BLaER1 (cell line): ENCODE measurements at regions not wholly inside any gene's neighbourhood (a gene's known extent, or its start where the extent isn't known, plus 50 kb on each side); places are given as distances from the start of the nearest gene placed in this dataset.
"Not testable (repeated sequence)": the region's sequence is repeated elsewhere in the genome, so short reads cannot be mapped to it uniquely, and the experiment has no call there.

Experiments used
- H3K27ac ChIP-seq: shearing (Covaris generic); formaldehyde crosslinking; 2 replicates; pipeline ENCODE4 v1.8.1; 2022
- H3K27me3 ChIP-seq: shearing (Covaris generic); formaldehyde crosslinking; 2 replicates; pipeline ENCODE4 v1.8.1; 2022
- H3K36me3 ChIP-seq: shearing (Covaris generic); formaldehyde crosslinking; 2 replicates; pipeline ENCODE4 v1.8.1; 2022
- H3K4me1 ChIP-seq: shearing (Covaris generic); formaldehyde crosslinking; 2 replicates; pipeline ENCODE4 v1.8.1; 2022
- H3K4me2 ChIP-seq: shearing (Covaris generic); formaldehyde crosslinking; 2 replicates; pipeline ENCODE4 v1.8.1; 2022
- H3K4me3 ChIP-seq: shearing (Covaris generic); formaldehyde crosslinking; 2 replicates; pipeline ENCODE4 v1.8.1; 2022
- H3K9ac ChIP-seq: shearing (Covaris generic); formaldehyde crosslinking; 2 replicates; pipeline ENCODE4 v1.8.1; 2022
- H3K9me3 ChIP-seq: shearing (Covaris generic); formaldehyde crosslinking; 2 replicates; pipeline ENCODE4 v1.8.1; 2022
- H4K20me1 ChIP-seq: shearing (Covaris generic); formaldehyde crosslinking; 2 replicates; pipeline ENCODE4 v1.8.1; 2022
- Cebpa-rat ChIP-seq: shearing (Covaris generic); IDR thresholded peaks from 2 replicates; pipeline ENCODE4 v1.8.1; 2022

DNA sequence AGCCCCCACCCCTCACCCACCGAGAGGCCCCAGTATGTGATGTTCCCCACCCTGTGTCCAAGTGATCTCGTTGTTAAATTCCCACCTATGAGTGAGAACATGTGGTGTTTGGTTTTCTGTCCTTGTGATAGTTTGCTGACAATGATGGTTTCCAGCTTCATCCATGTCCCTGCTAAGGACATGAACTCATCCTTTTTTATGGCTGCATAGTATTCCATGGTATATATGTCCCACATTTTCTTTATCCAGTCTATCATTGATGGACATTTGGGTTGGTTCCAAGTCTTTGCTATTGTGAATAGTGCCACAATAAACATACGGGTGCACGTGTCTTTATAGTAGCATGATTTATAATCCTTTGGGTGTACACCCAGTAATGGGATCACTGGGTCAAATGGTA lies 79.2 kb downstream of the PXDC1 start:
- H4K20me1 ChIP-seq, H3K4me3 ChIP-seq, H3K4me1 ChIP-seq, H3K9ac ChIP-seq, H3K27me3 ChIP-seq, H3K4me2 ChIP-seq, H3K27ac ChIP-seq, H3K36me3 ChIP-seq: not testable (repeated sequence)
- peaks cover 13% of the 10 kb centered on the region for H3K9me3 ChIP-seq

DNA sequence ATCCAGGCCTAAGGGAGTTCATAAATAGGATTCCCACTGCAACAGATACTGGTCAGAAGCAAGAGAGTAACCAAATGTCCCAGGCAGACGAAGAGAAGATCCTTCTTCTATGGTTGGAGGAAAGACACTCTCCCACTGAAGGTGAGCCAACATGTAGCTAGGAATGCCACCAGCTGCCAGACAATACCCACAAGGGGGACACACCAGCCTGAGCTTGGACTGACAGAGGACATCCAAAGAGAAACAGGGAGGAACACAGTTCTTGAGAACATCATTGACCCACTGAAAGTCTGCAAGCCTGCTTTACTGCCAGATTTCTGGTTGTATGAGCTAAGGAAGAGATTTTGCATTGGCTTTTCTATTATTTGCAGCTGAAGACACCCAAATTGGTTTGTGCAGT lies 80.1 kb downstream of the PXDC1 start:
- Histone ChIP-seq H3K4me2 (no peak overlapping the region), H4K20me1 (no peaks in the 10 kb centered on the region), H3K4me3 (no peak overlapping the region), H3K27ac (no peak overlapping the region), H3K9me3 (peaks cover 13% of the 10 kb centered on the region), H3K36me3 (no peaks in the 10 kb centered on the region), H3K9ac (no peak overlapping the region), H3K4me1 (no peaks in the 10 kb centered on the region), H3K27me3 (no peaks in the 10 kb centered on the region)
- TF ChIP-seq Cebpa-rat = no peak

GRCh38 chr6:3670356-3670755 lies 81.2 kb downstream of the PXDC1 start:
- no peaks in the 10 kb centered on the region for H3K27me3 ChIP-seq

GRCh38 chr6:3669916-3670315 lies 81.6 kb downstream of the PXDC1 start:
- Histone ChIP-seq H3K27ac (no peak overlapping the region), H3K36me3 (no peaks in the 10 kb centered on the region), H3K9ac (no peak overlapping the region), H3K4me2 (no peak overlapping the region), H4K20me1 (no peaks in the 10 kb centered on the region), H3K4me3 (no peak overlapping the region), H3K27me3 (no peaks in the 10 kb centered on the region), H3K9me3 (peaks cover 13% of the 10 kb centered on the region), H3K4me1 (no peaks in the 10 kb centered on the region)
- TF ChIP-seq Cebpa-rat = no peak

More at GRCh38 chr6:3670356-3670755, 81.2 kb downstream of the PXDC1 start:
- Histone ChIP-seq H3K27ac (no peak overlapping the region), H3K4me1 (no peaks in the 10 kb centered on the region), H3K9me3 (peaks cover 13% of the 10 kb centered on the region), H3K4me3 (no peak overlapping the region), H3K36me3 (no peaks in the 10 kb centered on the region), H3K4me2 (no peak overlapping the region), H4K20me1 (no peaks in the 10 kb centered on the region), H3K9ac (no peak overlapping the region)
- TF ChIP-seq Cebpa-rat = no peak

DNA sequence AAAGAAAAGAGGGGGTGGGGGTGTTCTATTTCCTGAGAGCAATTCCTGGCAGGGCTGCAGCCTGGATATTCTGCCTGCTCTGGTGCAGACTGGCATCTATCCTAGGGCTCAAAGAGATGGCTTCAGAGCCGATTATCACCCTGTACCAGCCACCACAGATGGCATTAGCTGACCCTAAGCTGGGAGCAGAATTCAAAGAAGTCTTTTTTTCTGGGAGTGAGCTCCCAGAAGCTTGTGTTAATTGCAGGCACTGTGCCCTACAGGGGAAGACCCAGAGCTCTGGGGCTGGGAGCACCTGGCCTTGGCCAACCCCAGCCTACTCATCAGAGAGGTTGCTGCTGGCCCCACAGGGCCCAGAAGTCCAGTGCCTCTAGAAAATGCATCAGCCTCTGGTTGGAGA lies 85.9 kb downstream of the PXDC1 start:
- Histone ChIP-seq H3K4me1 (no peaks in the 10 kb centered on the region), H3K27me3 (no peaks in the 10 kb centered on the region), H3K27ac (no peak overlapping the region), H3K4me2 (no peak overlapping the region), H3K9ac (no peak overlapping the region), H3K36me3 (no peaks in the 10 kb centered on the region), H3K4me3 (no peak overlapping the region), H4K20me1 (no peaks in the 10 kb centered on the region), H3K9me3 (peaks cover 13% of the 10 kb centered on the region)
- no peak for TF ChIP-seq Cebpa-rat

GRCh38 chr6:3664625-3665041 lies 86.9 kb downstream of the PXDC1 start:
- H4K20me1 ChIP-seq = no peaks in the 10 kb centered on the region
- no peak overlapping the region for H3K4me3 ChIP-seq
- no peaks in the 10 kb centered on the region for H3K4me1 ChIP-seq
- H3K4me2 ChIP-seq = no peak overlapping the region
- H3K27ac ChIP-seq = no peak overlapping the region
- H3K9ac ChIP-seq = no peak overlapping the region
- H3K9me3 ChIP-seq = peaks cover 11% of the 10 kb centered on the region
- no peak for TF ChIP-seq Cebpa-rat
- H3K27me3 ChIP-seq = no peaks in the 10 kb centered on the region
- H3K36me3 ChIP-seq = no peaks in the 10 kb centered on the region

- Histone ChIP-seq H3K4me3 (no peak overlapping the region), H4K20me1 (no peaks in the 10 kb centered on the region), H3K4me2 (no peak overlapping the region), H3K4me1 (no peaks in the 10 kb centered on the region), H3K36me3 (no peaks in the 10 kb centered on the region), H3K9ac (no peak overlapping the region), H3K27ac (no peak overlapping the region), H3K9me3 (peaks cover 3% of the 10 kb centered on the region; the same call in 1 of the 2 replicates), H3K27me3 (no peaks in the 10 kb centered on the region)
- no peak for TF ChIP-seq Cebpa-rat
These were observed 87.7 kb downstream of the PXDC1 start for GRCh38 chr6:3663811-3664210.

- no peaks in the 10 kb centered on the region for H3K4me1 ChIP-seq
These were observed 88.4 kb downstream of the PXDC1 start for GRCh38 chr6:3663081-3663480.

DNA sequence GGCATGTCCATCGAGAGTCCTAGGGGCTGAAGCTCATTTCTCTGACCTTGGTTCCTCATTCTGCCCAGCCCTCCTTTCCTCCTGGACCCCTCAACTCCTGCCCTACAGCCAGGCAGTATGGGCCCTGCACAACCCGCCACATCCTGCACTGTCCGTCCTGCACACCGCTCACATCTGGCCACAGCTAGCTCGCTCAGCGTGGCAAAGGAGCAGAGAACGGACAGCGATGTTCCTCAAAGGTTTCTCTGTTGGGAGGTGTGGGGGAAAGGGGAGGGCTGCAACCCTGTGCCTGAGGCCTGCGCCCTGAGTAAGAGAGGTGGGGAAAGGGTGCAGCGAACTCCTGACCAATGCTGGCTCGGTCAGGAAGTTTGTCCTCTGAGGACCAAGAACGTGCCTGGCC lies 90.1 kb downstream of the PXDC1 start:
- Histone ChIP-seq H3K36me3 (no peaks in the 10 kb centered on the region), H4K20me1 (no peaks in the 10 kb centered on the region), H3K27ac (no peak overlapping the region), H3K4me2 (no peak overlapping the region), H3K4me3 (no peak overlapping the region), H3K9ac (no peak overlapping the region), H3K27me3 (no peaks in the 10 kb centered on the region), H3K4me1 (no peaks in the 10 kb centered on the region), H3K9me3 (no peaks in the 10 kb centered on the region)
- no peak for TF ChIP-seq Cebpa-rat

More at GRCh38 chr6:3663081-3663480, 88.4 kb downstream of the PXDC1 start:
- no peaks in the 10 kb centered on the region for H3K36me3 ChIP-seq
- no peaks in the 10 kb centered on the region for H3K9me3 ChIP-seq
- H3K4me3 ChIP-seq = no peak overlapping the region
- TF ChIP-seq Cebpa-rat = no peak
- no peak overlapping the region for H3K4me2 ChIP-seq
- no peak overlapping the region for H3K9ac ChIP-seq
- no peaks in the 10 kb centered on the region for H3K27me3 ChIP-seq
- no peak overlapping the region for H3K27ac ChIP-seq
- H4K20me1 ChIP-seq = no peaks in the 10 kb centered on the region

- Histone ChIP-seq H3K9me3 (no peaks in the 10 kb centered on the region), H3K36me3 (no peaks in the 10 kb centered on the region), H3K27me3 (no peaks in the 10 kb centered on the region), H3K4me3 (no peak overlapping the region), H4K20me1 (no peaks in the 10 kb centered on the region), H3K9ac (no peak overlapping the region), H3K4me1 (no peaks in the 10 kb centered on the region), H3K27ac (no peak overlapping the region), H3K4me2 (no peak overlapping the region)
- TF ChIP-seq Cebpa-rat = no peak
These were observed 91.0 kb downstream of the PXDC1 start for GRCh38 chr6:3660473-3660872.

- Histone ChIP-seq H3K9ac (no peak overlapping the region), H3K36me3 (no peaks in the 10 kb centered on the region), H3K9me3 (no peaks in the 10 kb centered on the region), H3K4me3 (no peak overlapping the region), H3K27me3 (no peaks in the 10 kb centered on the region), H4K20me1 (no peaks in the 10 kb centered on the region), H3K4me2 (no peak overlapping the region), H3K4me1 (no peaks in the 10 kb centered on the region), H3K27ac (no peak overlapping the region)
- no peak for TF ChIP-seq Cebpa-rat
These were observed 91.8 kb downstream of the PXDC1 start for GRCh38 chr6:3659748-3660147.
